Mesendoderm (in vitro differentiated cells): ENCODE measurements at regions not wholly inside any gene's neighbourhood (a gene's known extent, or its start where the extent isn't known, plus 50 kb on each side); places are given as distances from the start of the nearest gene placed in this dataset.
"Not testable (repeated sequence)": the region's sequence is repeated elsewhere in the genome, so short reads cannot be mapped to it uniquely, and the experiment has no call there.

Source experiments
- DNase-seq: peaks from one replicate; pipeline ENCODE4 v3.0.0; 2013
- H2AK5ac ChIP-seq: 2 replicates; pipeline ENCODE4 v1.6.1; 2013; ENCODE audit warnings: low read length, inconsistent platforms
- H2BK120ac ChIP-seq: 2 replicates; pipeline ENCODE4 v1.6.1; 2013; ENCODE audit warnings: low read depth, mild to moderate bottlenecking, low read length, moderate library complexity, mixed read lengths
- H2BK15ac ChIP-seq: replicated peaks from 2 replicates; pipeline ENCODE4 v1.6.1; 2013; ENCODE audit warnings: low read depth, mild to moderate bottlenecking, moderate library complexity
- H2BK5ac ChIP-seq: 2 replicates; pipeline ENCODE4 v1.6.1; 2013; ENCODE audit warnings: low read length, inconsistent platforms
- H3K18ac ChIP-seq: 2 replicates; pipeline ENCODE4 v1.6.1; 2013; ENCODE audit warnings: mild to moderate bottlenecking, low read length, mixed read lengths
- H3K23ac ChIP-seq: one replicate; pipeline ENCODE4 v1.6.1; 2013; ENCODE audit warnings: low read length
- H3K27ac ChIP-seq: 2 replicates; pipeline ENCODE4 v1.5.1; 2013; ENCODE audit warnings: low read depth, mild to moderate bottlenecking, inconsistent platforms, low read length, moderate library complexity
- H3K27me3 ChIP-seq: 2 replicates; pipeline ENCODE4 v1.6.1; 2013; ENCODE audit warnings: low read length, control low read depth, mild to moderate bottlenecking, inconsistent platforms; ENCODE audit not compliant: insufficient read depth, poor library complexity
- H3K36me3 ChIP-seq: 2 replicates; pipeline ENCODE4 v1.6.1; 2013; ENCODE audit warnings: low read length, inconsistent platforms; ENCODE audit not compliant: control insufficient read depth, insufficient read depth
- H3K4ac ChIP-seq: one replicate; pipeline ENCODE4 v1.6.1; 2013; ENCODE audit warnings: low read depth, mild to moderate bottlenecking, low read length, moderate library complexity
- H3K4me1 ChIP-seq: 2 replicates; pipeline ENCODE4 v1.6.1; 2013; ENCODE audit warnings: low read depth, low read length, inconsistent platforms; ENCODE audit not compliant: control insufficient read depth
- H3K4me2 ChIP-seq: 2 replicates; pipeline ENCODE4 v1.6.1; 2013; ENCODE audit warnings: low read length
- H3K4me3 ChIP-seq: 2 replicates; pipeline ENCODE4 v1.5.1; 2013; ENCODE audit warnings: mild to moderate bottlenecking, low read length
- H3K56ac ChIP-seq: one replicate; pipeline ENCODE4 v1.6.1; 2013; ENCODE audit warnings: low read length
- H3K79me1 ChIP-seq: 2 replicates; pipeline ENCODE4 v1.6.1; 2013; ENCODE audit warnings: low read length, inconsistent platforms
- H3K79me2 ChIP-seq: 2 replicates; pipeline ENCODE4 v1.6.1; 2013; ENCODE audit warnings: mild to moderate bottlenecking, low read length; ENCODE audit not compliant: control insufficient read depth, insufficient read depth
- H3K9ac ChIP-seq: 2 replicates; pipeline ENCODE4 v1.6.1; 2013; ENCODE audit warnings: low read length, inconsistent platforms
- H4K5ac ChIP-seq: one replicate; pipeline ENCODE4 v1.6.1; 2013; ENCODE audit warnings: low read length
- H4K8ac ChIP-seq: one replicate; pipeline ENCODE4 v1.6.1; 2013; ENCODE audit warnings: low read depth, mild to moderate bottlenecking, control low read depth, low read length, moderate library complexity
- WGBS: extraction: QIAGEN DNeasy Blood & Tissue Kit; methylation state at CpG from one replicate; pipeline ENCODE4 v1.1.7; 2013; ENCODE audit warnings: low lambda C conversion rate, missing lambda C conversion rate; ENCODE audit not compliant: insufficient coverage; ENCODE audit errors: extremely low coverage; 5-methylcytosine and 5-hydroxymethylcytosine counted together

DNA sequence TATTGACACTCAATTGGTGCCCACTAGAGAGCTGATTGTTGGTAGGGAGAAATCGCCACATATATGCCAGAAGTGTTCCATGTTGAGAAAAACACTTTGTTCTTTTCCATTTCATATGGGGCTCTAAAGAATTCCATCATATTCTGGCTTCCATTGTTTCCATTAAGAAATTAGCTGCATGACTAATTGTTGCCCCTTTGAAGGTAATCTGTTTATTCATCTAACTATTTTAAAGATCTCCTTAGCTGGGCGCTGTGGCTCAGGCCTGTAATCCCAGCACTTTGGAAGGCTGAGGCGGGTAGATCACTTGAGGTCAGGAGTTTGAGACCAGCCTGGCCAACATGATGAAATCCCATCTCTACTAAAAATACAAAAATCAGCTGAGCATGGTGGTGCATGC, 109.9 kb downstream of the MRPL14 start:
- H3K36me3 ChIP-seq, H3K4ac ChIP-seq, H3K23ac ChIP-seq, H3K4me2 ChIP-seq, H3K56ac ChIP-seq, H3K27me3 ChIP-seq, H2AK5ac ChIP-seq, H2BK5ac ChIP-seq, H2BK120ac ChIP-seq, H3K4me3 ChIP-seq, H3K18ac ChIP-seq, H3K4me1 ChIP-seq, H2BK15ac ChIP-seq, H3K79me2 ChIP-seq, H3K27ac ChIP-seq, H3K9ac ChIP-seq, H4K5ac ChIP-seq, DNase-seq, H3K79me1 ChIP-seq, H4K8ac ChIP-seq: not testable (repeated sequence)
- no CpG with 5 or more reads among the region's 3 CpGs for WGBS

DNA sequence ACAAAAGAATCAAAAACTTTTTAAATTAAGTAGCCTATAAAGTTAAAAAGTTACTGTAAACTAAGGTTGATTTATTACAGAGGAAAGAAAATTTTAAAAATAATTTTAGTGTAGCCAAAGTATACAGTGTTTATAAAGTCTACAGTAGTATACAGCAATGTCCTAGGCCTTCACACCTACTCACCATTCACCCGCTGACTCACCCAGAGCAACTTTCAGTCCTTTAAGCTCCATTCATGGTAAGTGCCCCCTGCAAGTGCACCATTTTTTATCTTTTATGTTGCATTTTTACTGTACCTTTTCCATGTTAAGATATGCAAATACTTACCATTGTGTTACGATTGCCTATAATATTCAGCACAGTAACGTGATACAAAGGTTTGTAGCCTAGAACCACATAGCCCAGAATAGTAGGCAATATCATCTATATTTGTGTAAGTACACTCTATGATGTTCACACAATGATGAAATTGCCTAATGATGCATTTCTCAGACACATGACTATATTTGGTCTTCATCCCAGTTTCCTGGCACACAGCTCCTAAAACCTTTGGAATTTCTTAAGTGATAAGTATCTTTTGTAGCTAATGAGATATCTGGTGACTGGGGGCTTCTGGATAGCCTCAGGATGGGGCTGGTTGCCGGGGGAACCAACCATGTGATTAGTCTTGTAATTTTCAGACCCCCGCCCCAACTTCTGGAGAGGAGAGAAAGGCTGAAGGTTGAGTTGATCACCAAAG, 111.0 kb downstream of the MRPL14 start:
- peak; percentile 56 for DNase-seq
- Histone ChIP-seq H3K4ac (no peak overlapping the region), H2BK5ac (no peak overlapping the region), H3K56ac (no peak overlapping the region), H3K4me3 (no peak overlapping the region), H2BK15ac (no peak overlapping the region), H2AK5ac (no peak overlapping the region), H3K4me2 (no peak overlapping the region), H3K4me1 (no peaks in the 10 kb centered on the region), H3K23ac (no peak overlapping the region), H3K79me2 (no peaks in the 10 kb centered on the region), H4K8ac (no peak overlapping the region), H3K27ac (no peak overlapping the region), H3K18ac (no peak overlapping the region), H2BK120ac (no peak overlapping the region), H3K27me3 (no peaks in the 10 kb centered on the region), H3K36me3 (no peaks in the 10 kb centered on the region), H3K9ac (no peak overlapping the region), H3K79me1 (no peaks in the 10 kb centered on the region), H4K5ac (no peak overlapping the region)
- no CpG with 5 or more reads among the region's 5 CpGs for WGBS

DNA sequence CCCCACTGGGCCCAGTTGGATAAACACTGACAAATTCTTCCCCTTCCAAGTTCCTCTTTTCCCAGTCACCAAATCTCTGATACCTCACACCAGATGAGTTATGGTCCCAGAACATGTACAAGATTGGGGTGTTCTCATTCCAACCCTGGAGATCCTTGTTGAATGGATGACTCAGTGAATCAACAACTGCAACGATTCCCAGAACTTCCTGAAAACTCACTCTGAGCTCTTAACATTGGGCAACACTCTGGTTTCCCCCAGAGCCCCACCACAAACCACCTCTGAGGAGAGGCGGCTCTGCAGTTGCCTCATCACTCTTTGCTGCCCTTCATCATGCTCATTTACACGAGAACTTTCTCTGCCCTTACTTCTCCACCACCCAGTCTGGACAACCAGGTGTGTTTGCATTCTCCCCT, 115.2 kb downstream of the MRPL14 start:
- Histone ChIP-seq H3K79me2 (no peaks in the 10 kb centered on the region), H3K9ac (no peak overlapping the region), H4K5ac (no peak overlapping the region), H3K4me2 (no peak overlapping the region), H3K27ac (no peak overlapping the region), H2BK120ac (no peak overlapping the region), H3K18ac (no peak overlapping the region), H2BK5ac (no peak overlapping the region), H4K8ac (no peak overlapping the region), H2AK5ac (no peak overlapping the region), H2BK15ac (no peak overlapping the region), H3K4ac (no peak overlapping the region), H3K23ac (no peak overlapping the region), H3K4me1 (peaks cover 2% of the 10 kb centered on the region), H3K27me3 (no peaks in the 10 kb centered on the region), H3K79me1 (no peaks in the 10 kb centered on the region), H3K4me3 (no peak overlapping the region), H3K56ac (no peak overlapping the region), H3K36me3 (no peaks in the 10 kb centered on the region)
- WGBS: no CpG with 5 or more reads among the region's 3 CpGs
- DNase-seq: no peak

DNA sequence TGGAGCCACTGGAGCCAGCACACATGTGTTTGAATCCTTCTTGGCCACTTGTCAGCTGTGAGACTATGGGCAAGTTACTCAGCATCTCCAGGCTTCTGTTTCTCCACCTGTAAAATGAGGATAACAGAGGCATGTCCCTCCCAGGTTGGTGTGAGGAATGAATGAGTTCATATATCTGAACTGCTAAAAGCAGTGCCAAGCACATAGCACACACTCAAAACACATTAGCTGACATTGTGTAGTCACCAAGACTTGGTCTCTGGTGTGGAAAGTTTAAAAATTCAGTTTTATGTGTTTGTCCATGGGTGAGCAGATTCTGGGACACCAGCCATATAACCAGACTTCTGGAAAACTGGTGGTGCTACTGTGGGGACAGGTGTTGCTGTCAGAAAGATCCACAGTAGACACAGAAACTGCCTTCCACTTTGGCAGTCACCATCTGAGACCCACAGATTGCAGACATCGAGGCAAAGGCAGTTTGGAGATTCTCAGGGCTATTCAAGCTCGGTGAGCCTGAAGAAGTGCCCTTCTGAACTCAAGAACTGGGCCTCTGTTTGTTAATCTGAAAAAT, 115.8 kb downstream of the MRPL14 start:
- H3K4me2 ChIP-seq: no peak overlapping the region
- no peak overlapping the region for H2BK15ac ChIP-seq
- peaks cover 2% of the 10 kb centered on the region for H3K4me1 ChIP-seq
- H4K5ac ChIP-seq: no peak overlapping the region
- no CpG with 5 or more reads among the region's 2 CpGs for WGBS
- H3K4ac ChIP-seq: no peak overlapping the region
- H3K4me3 ChIP-seq: no peak overlapping the region
- H3K36me3 ChIP-seq: no peaks in the 10 kb centered on the region
- no peak overlapping the region for H3K56ac ChIP-seq
- no peak overlapping the region for H2BK120ac ChIP-seq
- no peaks in the 10 kb centered on the region for H3K79me1 ChIP-seq
- H3K18ac ChIP-seq: no peak overlapping the region
- H2BK5ac ChIP-seq: no peak overlapping the region
- no peak overlapping the region for H4K8ac ChIP-seq
- H2AK5ac ChIP-seq: no peak overlapping the region
- DNase-seq: no peak
- no peaks in the 10 kb centered on the region for H3K27me3 ChIP-seq
- H3K9ac ChIP-seq: no peak overlapping the region
- no peak overlapping the region for H3K27ac ChIP-seq
- H3K23ac ChIP-seq: no peak overlapping the region
- H3K79me2 ChIP-seq: no peaks in the 10 kb centered on the region

DNA sequence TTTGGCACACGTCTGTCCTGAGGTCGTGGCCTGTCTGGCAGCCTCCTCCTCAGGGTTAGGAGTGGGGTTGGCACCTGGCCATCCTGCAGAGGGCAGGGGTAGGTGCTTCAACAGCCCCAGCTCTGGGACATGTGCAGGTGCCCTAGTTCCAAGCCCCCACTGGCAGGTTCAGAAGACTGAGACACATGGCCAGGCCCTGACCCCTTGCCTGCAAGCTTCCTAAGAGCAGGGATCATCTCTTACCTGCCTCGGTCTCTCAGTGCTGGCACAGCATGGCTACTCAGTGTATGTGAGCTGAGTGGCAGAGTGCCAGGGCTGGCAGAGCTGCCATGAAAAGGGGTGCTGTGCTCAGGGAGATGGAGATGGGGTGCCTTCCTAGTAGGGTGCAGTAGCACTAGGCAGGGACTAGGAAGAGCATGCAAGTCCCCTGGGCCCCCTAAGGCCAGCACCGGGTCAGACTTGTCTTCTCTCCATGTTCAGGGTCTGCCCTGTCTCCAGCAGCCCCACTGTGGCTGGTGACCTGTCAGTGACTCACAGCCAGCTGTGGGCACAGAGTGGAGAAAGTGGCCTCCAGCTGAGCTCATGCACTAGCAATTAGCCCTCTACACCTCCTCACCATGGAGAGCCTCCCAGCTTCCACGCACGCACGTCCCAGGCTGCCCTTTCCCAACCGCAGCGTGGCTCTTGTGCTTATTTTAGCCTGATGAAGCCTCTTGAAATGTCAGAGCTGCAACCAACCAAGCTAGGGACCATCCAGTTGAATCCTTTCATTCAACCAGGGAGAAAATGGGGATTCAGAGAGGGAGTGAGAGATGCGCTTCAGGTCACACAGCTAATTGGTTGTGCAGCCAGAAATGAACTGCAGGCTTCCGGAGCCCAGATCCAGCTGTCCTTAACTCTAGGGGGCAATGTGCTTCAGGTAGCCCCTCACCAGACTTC, 116.6 kb downstream of the MRPL14 start:
- H3K79me2 ChIP-seq: no peaks in the 10 kb centered on the region
- H3K23ac ChIP-seq: no peak overlapping the region
- no peak overlapping the region for H4K8ac ChIP-seq
- H3K4me2 ChIP-seq: no peak overlapping the region
- no peak overlapping the region for H3K4me3 ChIP-seq
- H2BK15ac ChIP-seq: no peak overlapping the region
- no peak overlapping the region for H3K9ac ChIP-seq
- no peak overlapping the region for H2AK5ac ChIP-seq
- peaks cover 2% of the 10 kb centered on the region for H3K4me1 ChIP-seq
- H3K4ac ChIP-seq: no peak overlapping the region
- no peak overlapping the region for H2BK120ac ChIP-seq
- no peaks in the 10 kb centered on the region for H3K79me1 ChIP-seq
- no peak overlapping the region for H3K27ac ChIP-seq
- H3K56ac ChIP-seq: no peak overlapping the region
- H3K36me3 ChIP-seq: no peaks in the 10 kb centered on the region
- H3K27me3 ChIP-seq: no peaks in the 10 kb centered on the region
- no peak for DNase-seq
- H3K18ac ChIP-seq: no peak overlapping the region
- no peak overlapping the region for H2BK5ac ChIP-seq
- H4K5ac ChIP-seq: no peak overlapping the region
- no CpG with 5 or more reads among the region's 11 CpGs for WGBS
